ENCODE measurements at regions not wholly inside any gene's neighbourhood (a gene's known extent, or its start where the extent isn't known, plus 50 kb on each side); places are given as distances from the start of the nearest gene placed in this dataset.

GRCh38 chr14:76669770-76670169, 91.5 kb upstream of the VASH1 start:
- Histone ChIP-seq H3K27me3 (ENCODE audit: control insufficient read depth, insufficient read depth, low read length) (no peaks in the 10 kb centered on the region), H3K4me1 (ENCODE audit: control insufficient read depth, low read depth, low read length) (peaks cover 9% of the 10 kb centered on the region), H3K4me3 (ENCODE audit: low read length) (no peak overlapping the region), H3K9ac (ENCODE audit: low read length) (no peak overlapping the region), H3K9me3 (ENCODE audit: control insufficient read depth, low read depth, low read length) (no peaks in the 10 kb centered on the region), H3K36me3 (ENCODE audit: control insufficient read depth, low read depth, low read length) (no peaks in the 10 kb centered on the region), H3K27ac (ENCODE audit: low read length) (no peak overlapping the region)

- no peaks in the 10 kb centered on the region for H3K27me3 ChIP-seq (ENCODE audit: control insufficient read depth, insufficient read depth, low read length)
These were observed 89.1 kb upstream of the VASH1 start for GRCh38 chr14:76672123-76672522.

GRCh38 chr14:76673261-76673660, 88.0 kb upstream of the VASH1 start:
- no peak overlapping the region for H3K9ac ChIP-seq (ENCODE audit: low read length)
- H3K9me3 ChIP-seq (ENCODE audit: control insufficient read depth, low read depth, low read length): no peaks in the 10 kb centered on the region
- H3K36me3 ChIP-seq (ENCODE audit: control insufficient read depth, low read depth, low read length): no peaks in the 10 kb centered on the region
- no peak overlapping the region for H3K4me3 ChIP-seq (ENCODE audit: low read length)
- no peaks in the 10 kb centered on the region for H3K27me3 ChIP-seq (ENCODE audit: control insufficient read depth, insufficient read depth, low read length)
- H3K4me1 ChIP-seq (ENCODE audit: control insufficient read depth, low read depth, low read length): no peaks in the 10 kb centered on the region
- no peak overlapping the region for H3K27ac ChIP-seq (ENCODE audit: low read length)

More at GRCh38 chr14:76672123-76672522, 89.1 kb upstream of the VASH1 start:
- no peak overlapping the region for H3K27ac ChIP-seq (ENCODE audit: low read length)
- peaks cover 2% of the 10 kb centered on the region for H3K4me1 ChIP-seq (ENCODE audit: control insufficient read depth, low read depth, low read length)
- H3K9ac ChIP-seq (ENCODE audit: low read length): no peak overlapping the region
- H3K9me3 ChIP-seq (ENCODE audit: control insufficient read depth, low read depth, low read length): no peaks in the 10 kb centered on the region
- no peak overlapping the region for H3K4me3 ChIP-seq (ENCODE audit: low read length)
- no peaks in the 10 kb centered on the region for H3K36me3 ChIP-seq (ENCODE audit: control insufficient read depth, low read depth, low read length)

DNA sequence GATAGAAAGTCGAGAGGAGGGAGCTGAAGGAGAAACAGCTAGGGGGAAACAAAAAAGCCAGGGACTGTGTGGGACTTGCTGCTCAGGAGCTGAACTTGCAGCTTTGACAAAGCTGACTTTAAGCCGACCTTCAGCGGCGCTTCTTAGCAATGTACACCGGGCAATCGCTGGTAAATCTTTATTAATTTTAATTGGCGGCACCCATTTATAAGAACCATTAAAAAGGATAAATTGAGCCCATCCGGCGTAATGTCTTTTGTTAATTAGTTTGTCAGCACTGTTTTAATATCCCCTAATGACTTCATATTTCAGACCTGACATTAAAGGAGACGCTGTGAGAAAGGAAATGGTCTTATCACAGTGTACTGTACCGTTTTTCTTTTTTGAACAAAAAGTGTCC, 86.2 kb upstream of the VASH1 start:
- Histone ChIP-seq H3K4me1 (ENCODE audit: control insufficient read depth, low read depth, low read length) (no peaks in the 10 kb centered on the region), H3K27me3 (ENCODE audit: control insufficient read depth, insufficient read depth, low read length) (no peaks in the 10 kb centered on the region), H3K4me3 (ENCODE audit: low read length) (no peak overlapping the region), H3K9me3 (ENCODE audit: control insufficient read depth, low read depth, low read length) (no peaks in the 10 kb centered on the region), H3K9ac (ENCODE audit: low read length) (no peak overlapping the region), H3K27ac (ENCODE audit: low read length) (no peak overlapping the region), H3K36me3 (ENCODE audit: control insufficient read depth, low read depth, low read length) (no peaks in the 10 kb centered on the region)

DNA sequence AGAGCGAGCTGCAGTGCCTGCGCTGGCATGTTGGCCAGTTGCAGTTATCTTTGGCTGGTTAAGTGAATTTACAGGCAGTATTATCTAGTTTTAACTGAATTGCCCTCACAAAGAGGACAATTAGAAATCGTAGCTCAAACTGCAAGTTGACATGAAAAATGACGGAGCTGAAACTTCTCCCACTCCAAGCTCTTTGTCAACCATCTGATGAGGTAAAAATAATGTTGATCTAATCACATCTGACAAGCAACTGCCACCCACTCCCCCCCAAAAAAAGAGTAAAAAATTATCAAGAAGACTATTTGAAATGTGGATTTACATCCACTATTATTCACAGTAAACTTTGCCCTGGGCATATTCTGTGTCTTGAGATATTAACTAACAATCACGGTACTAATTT, 84.7 kb upstream of the VASH1 start:
- Histone ChIP-seq H3K27ac (ENCODE audit: low read length) (no peak overlapping the region), H3K36me3 (ENCODE audit: control insufficient read depth, low read depth, low read length) (no peaks in the 10 kb centered on the region), H3K9ac (ENCODE audit: low read length) (no peak overlapping the region), H3K4me3 (ENCODE audit: low read length) (no peak overlapping the region), H3K4me1 (ENCODE audit: control insufficient read depth, low read depth, low read length) (no peaks in the 10 kb centered on the region), H3K27me3 (ENCODE audit: control insufficient read depth, insufficient read depth, low read length) (no peaks in the 10 kb centered on the region), H3K9me3 (ENCODE audit: control insufficient read depth, low read depth, low read length) (peaks cover 4% of the 10 kb centered on the region)

- H3K27me3 ChIP-seq (ENCODE audit: control insufficient read depth, insufficient read depth, low read length): no peaks in the 10 kb centered on the region
- no peak overlapping the region for H3K4me3 ChIP-seq (ENCODE audit: low read length)
- H3K4me1 ChIP-seq (ENCODE audit: control insufficient read depth, low read depth, low read length): no peaks in the 10 kb centered on the region
- H3K27ac ChIP-seq (ENCODE audit: low read length): no peak overlapping the region
- no peaks in the 10 kb centered on the region for H3K36me3 ChIP-seq (ENCODE audit: control insufficient read depth, low read depth, low read length)
- no peak overlapping the region for H3K9ac ChIP-seq (ENCODE audit: low read length)
- H3K9me3 ChIP-seq (ENCODE audit: control insufficient read depth, low read depth, low read length): peaks cover 13% of the 10 kb centered on the region
These were observed 83.6 kb upstream of the VASH1 start for GRCh38 chr14:76677534-76678145.

GRCh38 chr14:76678244-76678800, 82.9 kb upstream of the VASH1 start:
- no peak overlapping the region for H3K9ac ChIP-seq (ENCODE audit: low read length)
- no peak overlapping the region for H3K27ac ChIP-seq (ENCODE audit: low read length)
- no peaks in the 10 kb centered on the region for H3K4me1 ChIP-seq (ENCODE audit: control insufficient read depth, low read depth, low read length)
- H3K36me3 ChIP-seq (ENCODE audit: control insufficient read depth, low read depth, low read length): no peaks in the 10 kb centered on the region
- no peak overlapping the region for H3K4me3 ChIP-seq (ENCODE audit: low read length)
- H3K27me3 ChIP-seq (ENCODE audit: control insufficient read depth, insufficient read depth, low read length): no peaks in the 10 kb centered on the region
- H3K9me3 ChIP-seq (ENCODE audit: control insufficient read depth, low read depth, low read length): peaks cover 13% of the 10 kb centered on the region

DNA sequence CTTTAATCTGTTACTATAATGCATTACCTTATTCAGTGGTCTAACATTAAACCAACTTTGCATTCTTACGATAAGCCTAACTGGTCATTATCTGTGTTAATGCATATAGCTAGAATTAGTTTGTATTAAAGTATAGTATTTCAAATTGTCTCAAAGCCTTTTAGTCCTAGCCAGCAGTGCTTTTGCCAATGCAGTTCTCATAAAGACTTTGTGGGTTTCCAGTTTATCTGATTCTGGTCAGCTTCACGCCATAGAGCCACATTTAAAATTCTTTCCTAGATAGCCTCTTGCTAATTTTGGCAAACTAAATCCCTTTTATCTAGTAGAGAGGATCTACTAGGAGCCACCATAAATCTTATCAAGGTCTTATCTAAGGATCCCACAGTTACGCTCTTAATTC, 78.9 kb upstream of the VASH1 start:
- Histone ChIP-seq H3K9me3 (ENCODE audit: control insufficient read depth, low read depth, low read length) (peaks cover 21% of the 10 kb centered on the region), H3K4me3 (ENCODE audit: low read length) (no peak overlapping the region), H3K9ac (ENCODE audit: low read length) (no peak overlapping the region), H3K4me1 (ENCODE audit: control insufficient read depth, low read depth, low read length) (no peaks in the 10 kb centered on the region), H3K27me3 (ENCODE audit: control insufficient read depth, insufficient read depth, low read length) (no peaks in the 10 kb centered on the region), H3K36me3 (ENCODE audit: control insufficient read depth, low read depth, low read length) (no peaks in the 10 kb centered on the region), H3K27ac (ENCODE audit: low read length) (no peak overlapping the region)

DNA sequence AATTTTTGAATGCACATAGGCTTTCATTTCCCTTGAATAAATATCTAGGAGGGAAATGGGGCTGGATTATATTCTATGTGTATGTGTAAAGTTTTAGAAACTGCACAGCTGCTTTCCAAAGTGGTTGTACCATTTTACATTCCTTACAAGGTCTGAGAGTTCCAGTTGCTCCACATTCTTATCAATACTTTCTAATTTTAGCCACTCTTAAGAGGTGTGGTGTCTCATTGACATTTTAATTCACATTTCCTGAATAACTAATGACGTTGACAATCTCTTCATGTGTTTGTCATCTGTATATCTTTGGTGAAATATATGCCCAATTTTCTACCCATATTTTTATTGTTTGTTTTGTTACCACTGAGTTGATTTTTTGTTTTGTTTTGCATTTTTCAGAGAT, 74.6 kb upstream of the VASH1 start:
- Histone ChIP-seq H3K27me3 (ENCODE audit: control insufficient read depth, insufficient read depth, low read length) (no peaks in the 10 kb centered on the region), H3K9me3 (ENCODE audit: control insufficient read depth, low read depth, low read length) (peaks cover 16% of the 10 kb centered on the region), H3K27ac (ENCODE audit: low read length) (no peak overlapping the region), H3K9ac (ENCODE audit: low read length) (no peak overlapping the region), H3K4me1 (ENCODE audit: control insufficient read depth, low read depth, low read length) (no peaks in the 10 kb centered on the region), H3K4me3 (ENCODE audit: low read length) (no peak overlapping the region), H3K36me3 (ENCODE audit: control insufficient read depth, low read depth, low read length) (no peaks in the 10 kb centered on the region)

GRCh38 chr14:76687611-76688382, 73.5 kb upstream of the VASH1 start:
- Histone ChIP-seq H3K27me3 (ENCODE audit: control insufficient read depth, insufficient read depth, low read length) (no peaks in the 10 kb centered on the region), H3K9ac (ENCODE audit: low read length) (no peak overlapping the region), H3K4me3 (ENCODE audit: low read length) (no peak overlapping the region), H3K27ac (ENCODE audit: low read length) (no peak overlapping the region), H3K4me1 (ENCODE audit: control insufficient read depth, low read depth, low read length) (no peaks in the 10 kb centered on the region), H3K9me3 (ENCODE audit: control insufficient read depth, low read depth, low read length) (peaks cover 8% of the 10 kb centered on the region), H3K36me3 (ENCODE audit: control insufficient read depth, low read depth, low read length) (no peaks in the 10 kb centered on the region)

- Histone ChIP-seq H3K4me1 (ENCODE audit: control insufficient read depth, low read depth, low read length) (no peaks in the 10 kb centered on the region), H3K9ac (ENCODE audit: low read length) (no peak overlapping the region), H3K27me3 (ENCODE audit: control insufficient read depth, insufficient read depth, low read length) (no peaks in the 10 kb centered on the region), H3K9me3 (ENCODE audit: control insufficient read depth, low read depth, low read length) (peaks cover 8% of the 10 kb centered on the region), H3K4me3 (ENCODE audit: low read length) (no peak overlapping the region), H3K27ac (ENCODE audit: low read length) (no peak overlapping the region), H3K36me3 (ENCODE audit: control insufficient read depth, low read depth, low read length) (no peaks in the 10 kb centered on the region)
These were observed 72.9 kb upstream of the VASH1 start for GRCh38 chr14:76688383-76688671.
